Endothelial cell of umbilical vein (primary cell): ENCODE measurements at regions not wholly inside any gene's neighbourhood (a gene's known extent, or its start where the extent isn't known, plus 50 kb on each side); places are given as distances from the start of the nearest gene placed in this dataset.

Source experiments
- BruUV-seq: library from RNA; stranded (reverse); fragments of 400-500 nt; replicated peaks from 2 replicates; lab custom pipeline; 2021; lab: Mats Ljungman, UMichigan
- CTCF ChIA-PET: fragments of 300-600, 350-600 bp; sonication (Branson Sonifier 250); formaldehyde crosslinking; loops from one replicate; lab custom pipeline; 2021; ENCODE audit warnings: antibody characterized with exemption, inconsistent platforms; lab: Charles Lee
- POLR2A ChIA-PET: fragments of 300-600, 350-600 bp; sonication (Branson Sonifier 250); formaldehyde crosslinking; loops from one replicate; lab custom pipeline; 2021; ENCODE audit warnings: antibody characterized with exemption, inconsistent platforms; lab: Charles Lee
- DNase-seq: peaks from one replicate; pipeline ENCODE4 v3.0.0-alpha.2; 2011; ENCODE audit warnings: low read depth, low spot score
- FAIRE-seq: peaks from 2 replicates; lab custom pipeline; 2011; peaks lifted over from hg19 to GRCh38; lab: Jason Lieb, UNC
- H2AFZ ChIP-seq: 2 replicates; pipeline ENCODE4 v1.6.0; 2012; ENCODE audit warnings: low read depth, low read length, control low read depth, inconsistent platforms
- H3K27ac ChIP-seq: 2 replicates; pipeline ENCODE4 v1.5.1; 2011; ENCODE audit warnings: low read depth, mild to moderate bottlenecking, control low read depth, low read length, moderate library complexity; ENCODE audit not compliant: insufficient read depth
- H3K27me3 ChIP-seq, 2 experiments: 2 replicates each; pipeline versions ENCODE4 v1.6.0 to v1.6.1; 2011; ENCODE audit warnings: low read length in 2 of 2, mixed read lengths in 1 of 2; ENCODE audit not compliant: control insufficient read depth in 2 of 2, insufficient read depth in 2 of 2
- H3K36me3 ChIP-seq, 2 experiments: 2 replicates in 1 of 2; 3 replicates in 1 of 2; pipeline ENCODE4 v1.5.1; 2011; ENCODE audit warnings: low read length in 2 of 2, mild to moderate bottlenecking in 1 of 2, moderate library complexity in 1 of 2; ENCODE audit not compliant: control insufficient read depth in 2 of 2, insufficient read depth in 2 of 2; ENCODE audit errors: extremely low read depth in 1 of 2
- H3K4me1 ChIP-seq: 3 replicates; pipeline ENCODE4 v1.5.1; 2011; ENCODE audit warnings: mild to moderate bottlenecking, low read length; ENCODE audit not compliant: control insufficient read depth, insufficient read depth; ENCODE audit errors: extremely low read depth
- H3K4me2 ChIP-seq: 2 replicates; pipeline ENCODE4 v1.6.1; 2011; ENCODE audit warnings: low read length, control low read depth, mixed read lengths; ENCODE audit not compliant: insufficient read depth
- H3K4me3 ChIP-seq, 3 experiments: fragments of 200-600 bp in 1 of 3; sonication (generic), shearing (Covaris generic) in 1 of 3; replicated peaks in 1 of 3; 2 replicates each; pipeline ENCODE4 v1.5.1; 2011 to 2016; ENCODE audit warnings: control low read depth in 3 of 3, low read length in 3 of 3, mild to moderate bottlenecking in 2 of 3, inconsistent platforms in 1 of 3, low read depth in 1 of 3, moderate library complexity in 1 of 3; ENCODE audit not compliant: insufficient read depth in 1 of 3
- H3K79me2 ChIP-seq: 2 replicates; pipeline ENCODE4 v1.6.0; 2012; ENCODE audit warnings: low read length, inconsistent platforms; ENCODE audit not compliant: control insufficient read depth, insufficient read depth
- H3K9ac ChIP-seq: replicated peaks from 2 replicates; pipeline ENCODE3; 2011; ENCODE audit warnings: low read length, control low read depth; ENCODE audit not compliant: insufficient read depth; ENCODE audit errors: extremely low read depth
- H3K9me1 ChIP-seq: replicated peaks from 3 replicates; pipeline ENCODE4 v1.6.0; 2011; ENCODE audit warnings: mild to moderate bottlenecking, low read length; ENCODE audit not compliant: control insufficient read depth, insufficient read depth; ENCODE audit errors: extremely low read depth
- H3K9me3 ChIP-seq: replicated peaks from 2 replicates; pipeline ENCODE4 v1.5.1; 2012; ENCODE audit warnings: low read length, inconsistent platforms; ENCODE audit not compliant: control insufficient read depth, insufficient read depth
- H4K20me1 ChIP-seq: replicated peaks from 2 replicates; pipeline ENCODE3; 2011; ENCODE audit warnings: mild to moderate bottlenecking, low read length; ENCODE audit not compliant: control insufficient read depth, insufficient read depth; ENCODE audit errors: extremely low read depth
- EZH2 ChIP-seq: IDR thresholded peaks from 2 replicates; pipeline ENCODE4 v1.6.1; 2012; ENCODE audit warnings: borderline replicate concordance, low read depth, mild to moderate bottlenecking, moderate library complexity, low read length, inconsistent platforms; ENCODE audit not compliant: severe bottlenecking
- FOS ChIP-seq: IDR thresholded peaks from 2 replicates; pipeline ENCODE4 v1.6.1; 2011; ENCODE audit warnings: mild to moderate bottlenecking, low read length, moderate library complexity, borderline replicate concordance; ENCODE audit not compliant: insufficient read depth
- GATA2 ChIP-seq: IDR thresholded peaks from 2 replicates; pipeline ENCODE4 v1.7.0; 2011; ENCODE audit warnings: low read depth, mild to moderate bottlenecking, moderate library complexity, mixed read lengths, low read length; ENCODE audit not compliant: insufficient read length, insufficient read depth
- JUN ChIP-seq: IDR thresholded peaks from 2 replicates; pipeline ENCODE4 v1.6.1; 2011; ENCODE audit warnings: borderline replicate concordance, low read depth; ENCODE audit not compliant: insufficient read length, insufficient read depth
- MYC ChIP-seq: IDR thresholded peaks from one replicate; pipeline ENCODE4 v1.6.1; 2011; ENCODE audit warnings: mild to moderate bottlenecking, low read depth, low read length
- POLR2A ChIP-seq: IDR thresholded peaks from 2 replicates; pipeline ENCODE4 v1.6.1; 2012; ENCODE audit warnings: low read depth, mild to moderate bottlenecking, control low read depth, low read length
- POLR2AphosphoS5 ChIP-seq: IDR thresholded peaks from 2 replicates; pipeline ENCODE4 v1.6.1; 2012; ENCODE audit warnings: low read depth, mild to moderate bottlenecking, control low read depth, low read length, moderate library complexity; ENCODE audit not compliant: insufficient read depth
- dilution Hi-C: fragments of 300-500 bp; cut with MboI; formaldehyde crosslinking; loops from one replicate; pipeline ENCODE4 v1.15.0; 2019; ENCODE audit warnings: low sequenced_read_pairs; ENCODE audit not compliant: extremely low pct_ligation_motif_present
- intact Hi-C: fragments of 100-400 bp; cut with micrococcal nuclease; formaldehyde crosslinking; loops from one replicate; pipeline ENCODE4 v1.10.0; 2022
- TF ChIP-seq, protein P1 (sequence below): IDR thresholded peaks from 2 replicates; pipeline ENCODE4 v1.6.1; 2011; ENCODE audit not compliant: insufficient read depth, insufficient read length
- TF ChIP-seq, protein P2 (sequence below), 2 donors: IDR thresholded peaks; 1 replicate in 1 of 2; 2 replicates in 1 of 2; pipeline ENCODE4 v1.5.1; 2011; ENCODE audit warnings: low read length in 2 of 2, mild to moderate bottlenecking in 2 of 2, moderate library complexity in 2 of 2, control low read depth in 1 of 2, inconsistent platforms in 1 of 2, low read depth in 1 of 2; ENCODE audit not compliant: insufficient read depth in 1 of 2; ENCODE audit errors: extremely low read depth in 1 of 2

DNA sequence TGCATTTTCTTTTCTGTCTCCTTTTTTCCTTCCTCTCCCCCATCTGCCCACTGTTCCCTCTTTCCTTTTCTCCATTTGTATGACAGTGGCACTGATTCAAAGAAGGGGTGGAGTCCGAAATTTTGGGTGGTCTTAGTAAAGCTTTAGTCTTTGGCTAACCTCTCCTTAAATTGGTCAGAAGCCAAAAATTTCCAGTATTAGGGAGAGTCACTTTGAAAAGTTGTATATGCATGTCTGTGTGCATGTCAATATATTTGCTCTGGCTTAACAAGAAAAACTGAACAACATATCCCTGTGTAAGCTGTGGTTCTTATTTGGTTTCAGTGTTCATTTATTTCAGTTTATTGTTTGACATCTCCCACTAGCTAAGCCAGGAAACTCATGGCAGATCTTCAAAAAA lies 314.8 kb upstream of the CXADR start:
- no peak overlapping the region for H3K4me3 ChIP-seq
- no peaks in the 10 kb centered on the region for H3K79me2 ChIP-seq
- no TSS peak for BruUV-seq
- no peaks in the 10 kb centered on the region for H3K27me3 ChIP-seq
- ChIA-PET POLR2A (no interaction called here), CTCF (no interaction called here)
- no peak overlapping the region for H2AFZ ChIP-seq
- H3K4me1 ChIP-seq: no peaks in the 10 kb centered on the region
- H3K27ac ChIP-seq: no peak overlapping the region
- no peak overlapping the region for H3K9ac ChIP-seq
- TF ChIP-seq, protein P1, sequence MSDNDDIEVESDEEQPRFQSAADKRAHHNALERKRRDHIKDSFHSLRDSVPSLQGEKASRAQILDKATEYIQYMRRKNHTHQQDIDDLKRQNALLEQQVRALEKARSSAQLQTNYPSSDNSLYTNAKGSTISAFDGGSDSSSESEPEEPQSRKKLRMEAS: no peak
- TF ChIP-seq POLR2A: no peak
- no peak for TF ChIP-seq MYC
- TF ChIP-seq, protein P2, sequence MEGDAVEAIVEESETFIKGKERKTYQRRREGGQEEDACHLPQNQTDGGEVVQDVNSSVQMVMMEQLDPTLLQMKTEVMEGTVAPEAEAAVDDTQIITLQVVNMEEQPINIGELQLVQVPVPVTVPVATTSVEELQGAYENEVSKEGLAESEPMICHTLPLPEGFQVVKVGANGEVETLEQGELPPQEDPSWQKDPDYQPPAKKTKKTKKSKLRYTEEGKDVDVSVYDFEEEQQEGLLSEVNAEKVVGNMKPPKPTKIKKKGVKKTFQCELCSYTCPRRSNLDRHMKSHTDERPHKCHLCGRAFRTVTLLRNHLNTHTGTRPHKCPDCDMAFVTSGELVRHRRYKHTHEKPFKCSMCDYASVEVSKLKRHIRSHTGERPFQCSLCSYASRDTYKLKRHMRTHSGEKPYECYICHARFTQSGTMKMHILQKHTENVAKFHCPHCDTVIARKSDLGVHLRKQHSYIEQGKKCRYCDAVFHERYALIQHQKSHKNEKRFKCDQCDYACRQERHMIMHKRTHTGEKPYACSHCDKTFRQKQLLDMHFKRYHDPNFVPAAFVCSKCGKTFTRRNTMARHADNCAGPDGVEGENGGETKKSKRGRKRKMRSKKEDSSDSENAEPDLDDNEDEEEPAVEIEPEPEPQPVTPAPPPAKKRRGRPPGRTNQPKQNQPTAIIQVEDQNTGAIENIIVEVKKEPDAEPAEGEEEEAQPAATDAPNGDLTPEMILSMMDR (IDR thresholded peaks at IDR 0.05; ENCODE audit: extremely low read depth in 1 of 2, insufficient read depth in 1 of 2, low read depth in 1 of 2, low read length in 2 of 2): no peak
- no peak for TF ChIP-seq FOS
- TF ChIP-seq POLR2AphosphoS5: no peak
- TF ChIP-seq JUN: no peak
- TF ChIP-seq EZH2: no peak
- TF ChIP-seq GATA2: no peak
- H3K36me3 ChIP-seq: no peaks in the 10 kb centered on the region
- H3K9me1 ChIP-seq: no peaks in the 10 kb centered on the region
- dilution Hi-C loops: no loop called here
- H3K9me3 ChIP-seq: no peaks in the 10 kb centered on the region
- no peaks in the 10 kb centered on the region for H4K20me1 ChIP-seq
- FAIRE-seq: no peak
- intact Hi-C loops: no loop called here
- DNase-seq: no peak
- no peak overlapping the region for H3K4me2 ChIP-seq
